GM12878 (cell line): ENCODE measurements at regions not wholly inside any gene's neighbourhood (a gene's known extent, or its start where the extent isn't known, plus 50 kb on each side); places are given as distances from the start of the nearest gene placed in this dataset.

Experiments
- ATAC-seq: fragments of 200-7000 bp; cut with Tn5 transposase; 3 replicates; pipeline ENCODE4 v1.9.1; 2020; ENCODE audit warnings: mild to moderate bottlenecking, moderate library complexity
- BruUV-seq: library from RNA; stranded (reverse); fragments of 400-500 nt; replicated peaks from 2 replicates; lab custom pipeline; 2021; lab: Mats Ljungman, UMichigan
- CTCF ChIA-PET: fragments of 300-600 bp; sonication (Branson Sonifier 250); formaldehyde crosslinking; extraction: SDS; loops from one replicate; lab custom pipeline; 2021; ENCODE audit warnings: inconsistent platforms; lab: Yijun Ruan, JAX
- POLR2A ChIA-PET: fragments of 350-600 bp; formaldehyde crosslinking; extraction: SDS; loops from one replicate; lab custom pipeline; 2021; ENCODE audit warnings: inconsistent platforms; lab: Charles Lee
- RAD21 ChIA-PET: fragments of 300-600 bp; sonication (Branson Sonifier 250); formaldehyde crosslinking; loops from one replicate; lab custom pipeline; 2023; ENCODE audit warnings: antibody characterized with exemption; ENCODE audit not compliant: unreplicated experiment; lab: Charles Lee
- SMC1A ChIA-PET: fragments of 300-600 bp; sonication (Branson Sonifier 250); formaldehyde crosslinking; loops from one replicate; lab custom pipeline; 2023; ENCODE audit not compliant: unreplicated experiment, uncharacterized antibody; lab: Charles Lee
- DNase-seq: peaks from one replicate; pipeline ENCODE4 v3.0.0-alpha.2; 2011; ENCODE audit warnings: low read depth, low spot score
- FAIRE-seq: peaks from 3 replicates; lab custom pipeline; 2011; peaks lifted over from hg19 to GRCh38; lab: Jason Lieb, UNC
- H2AFZ ChIP-seq: 2 replicates; pipeline ENCODE4 v1.6.0; 2011; ENCODE audit warnings: low read depth, low read length, control low read depth; ENCODE audit not compliant: control insufficient read depth
- H3K27ac ChIP-seq: 2 replicates; pipeline ENCODE4 v1.5.1; 2011; ENCODE audit warnings: control low read depth; ENCODE audit not compliant: control insufficient read depth, insufficient read depth
- H3K27me3 ChIP-seq, 2 experiments: replicated peaks in 1 of 2; 2 replicates each; pipeline versions ENCODE4 v1.6.0 to v1.6.1; 2011; ENCODE audit warnings: low read length in 1 of 2; ENCODE audit not compliant: control insufficient read depth in 2 of 2, insufficient read depth in 2 of 2
- H3K36me3 ChIP-seq, 2 experiments: 2 replicates each; pipeline ENCODE4 v1.5.1; 2011; ENCODE audit warnings: low read length in 1 of 2; ENCODE audit not compliant: control insufficient read depth in 2 of 2, insufficient read depth in 2 of 2
- H3K4me1 ChIP-seq: 2 replicates; pipeline ENCODE4 v1.6.1; 2011; ENCODE audit warnings: mild to moderate bottlenecking, low read length, moderate library complexity, mixed read lengths; ENCODE audit not compliant: control insufficient read depth, insufficient read depth
- H3K4me2 ChIP-seq: 2 replicates; pipeline ENCODE4 v1.6.0; 2011; ENCODE audit warnings: control low read depth; ENCODE audit not compliant: control insufficient read depth, insufficient read depth
- H3K4me3 ChIP-seq: fragments of 200-600 bp; sonication (generic); 2 replicates; pipeline ENCODE4 v1.5.1; 2016
- H3K79me2 ChIP-seq: 2 replicates; pipeline ENCODE4 v1.6.0; 2011; ENCODE audit warnings: low read length; ENCODE audit not compliant: control insufficient read depth, insufficient read depth
- H3K9ac ChIP-seq: 2 replicates; pipeline ENCODE4 v1.8.0; 2011; ENCODE audit warnings: low read length, control low read depth, mixed read lengths; ENCODE audit not compliant: control insufficient read depth, insufficient read depth
- H3K9me3 ChIP-seq: replicated peaks from 3 replicates; pipeline ENCODE4 v1.5.1; 2011; ENCODE audit warnings: mild to moderate bottlenecking, low read length; ENCODE audit not compliant: control insufficient read depth, insufficient read depth
- H4K20me1 ChIP-seq: 2 replicates; pipeline ENCODE4 v1.6.0; 2011; ENCODE audit not compliant: control insufficient read depth, insufficient read depth
- BHLHE40 ChIP-seq, 2 experiments: fragments of 450-650 bp in 1 of 2; IDR thresholded peaks; 2 replicates each; pipeline ENCODE4 v1.6.1; 2011 to 2017; ENCODE audit warnings: low read depth in 2 of 2, borderline replicate concordance in 1 of 2, improper control_type of control experiment in 1 of 2, low read length in 1 of 2, mild to moderate bottlenecking in 1 of 2
- CHD2 ChIP-seq: IDR thresholded peaks from 2 replicates; pipeline ENCODE4 v1.6.1; 2011; ENCODE audit warnings: low read depth, low read length, improper control_type of control experiment, borderline replicate concordance
- EGR1 ChIP-seq, 2 experiments: IDR thresholded peaks; 1 replicate in 1 of 2; 2 replicates in 1 of 2; pipeline ENCODE4 v1.6.1; 2011 to 2012; ENCODE audit warnings: low read depth in 2 of 2, low read length in 2 of 2, borderline replicate concordance in 1 of 2, mild to moderate bottlenecking in 1 of 2, moderate library complexity in 1 of 2
- FOS ChIP-seq: IDR thresholded peaks from 3 replicates; pipeline ENCODE4 v1.6.1; 2011; ENCODE audit warnings: borderline replicate concordance; ENCODE audit not compliant: insufficient read length; ENCODE audit errors: extremely low read depth
- POLR2A ChIP-seq: IDR thresholded peaks from 2 replicates; pipeline ENCODE4 v1.6.1; 2011; ENCODE audit warnings: low read depth, mild to moderate bottlenecking, low read length
- RFX5 ChIP-seq: IDR thresholded peaks from 2 replicates; pipeline ENCODE4 v1.6.1; 2011; ENCODE audit warnings: low read depth, low read length, improper control_type of control experiment
- SUZ12 ChIP-seq: fragments of 200-600 bp; sonication (generic); IDR thresholded peaks from one replicate; pipeline ENCODE4 v1.6.1; 2018; ENCODE audit warnings: antibody characterized with exemption, mild to moderate bottlenecking; ENCODE audit not compliant: unreplicated experiment
- YBX1 ChIP-seq: fragments of 450-650 bp; IDR thresholded peaks from 2 replicates; pipeline ENCODE4 v1.6.1; 2016; ENCODE audit warnings: antibody characterized with exemption
- ZNF384 ChIP-seq: IDR thresholded peaks from 2 replicates; pipeline ENCODE4 v1.6.1; 2012; ENCODE audit warnings: low read depth, mild to moderate bottlenecking, low read length, improper control_type of control experiment, borderline replicate concordance
- WGBS: methylation state at CpG from one replicate; pipeline ENCODE4 v1.1.6; 2016; ENCODE audit warnings: low lambda C conversion rate; ENCODE audit not compliant: insufficient replicate concordance, insufficient coverage; ENCODE audit errors: missing lambda C conversion rate; 5-methylcytosine and 5-hydroxymethylcytosine counted together
- in situ Hi-C: fragments of 300-500 bp; cut with MboI; formaldehyde crosslinking; loops from 9 replicates; pipeline ENCODE4 v1.14.3; 2018; ENCODE audit warnings: mixed read lengths
- intact Hi-C: fragments of 100-400 bp; cut with micrococcal nuclease; formaldehyde crosslinking; loops from one replicate; pipeline ENCODE4 v1.14.2; 2022; ENCODE audit not compliant: unreplicated experiment
- TF ChIP-seq, protein P1 (sequence below): IDR thresholded peaks from 2 replicates; pipeline ENCODE4 v1.6.1; 2012; ENCODE audit warnings: improper control_type of control experiment, low read depth, low read length; ENCODE audit not compliant: insufficient replicate concordance
- TF ChIP-seq, protein P2 (sequence below): fragments of 450-650 bp; IDR thresholded peaks from 2 replicates; pipeline ENCODE4 v1.6.1; 2018; ENCODE audit warnings: borderline replicate concordance, mild to moderate bottlenecking; ENCODE audit not compliant: partially characterized antibody
- TF ChIP-seq, protein P3 (sequence below): fragments of 450-650 bp; formaldehyde crosslinking; IDR thresholded peaks from 2 replicates; pipeline ENCODE4 v1.5.0; 2022; ENCODE audit warnings: mild to moderate bottlenecking, missing genetic modification characterization

DNA sequence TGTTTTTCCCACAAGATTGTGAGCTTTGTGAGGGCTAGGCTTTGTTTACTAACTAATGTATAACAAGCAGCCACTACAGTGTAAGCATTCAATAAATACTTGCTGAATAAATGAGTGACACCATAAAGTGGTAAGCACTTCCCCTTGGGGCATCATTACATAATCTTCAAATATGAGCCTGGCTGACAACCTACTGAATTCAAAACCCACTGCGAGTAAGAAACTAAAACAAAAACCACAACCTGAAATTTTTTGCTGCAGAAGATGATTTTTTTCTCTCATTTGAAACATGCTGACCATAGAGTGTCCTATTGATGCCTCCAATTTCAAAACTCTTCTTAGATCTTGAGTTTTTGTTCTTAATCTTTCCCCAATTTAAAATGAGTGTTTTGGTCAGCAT, 331.3 kb upstream of the CCNG1 start:
- 0% methylated on average over 1 of the region's 1 CpG for WGBS
- SMC1A ChIA-PET: interaction anchor here (1.0 to 2.6 kb wide), 8 partner anchors 9 to 206 kb away, joined by 3 to 11 read pairs (median 5); no protein-coding TSS in a partner anchor
- no peak for TF ChIP-seq CHD2
- TF ChIP-seq, protein P1, sequence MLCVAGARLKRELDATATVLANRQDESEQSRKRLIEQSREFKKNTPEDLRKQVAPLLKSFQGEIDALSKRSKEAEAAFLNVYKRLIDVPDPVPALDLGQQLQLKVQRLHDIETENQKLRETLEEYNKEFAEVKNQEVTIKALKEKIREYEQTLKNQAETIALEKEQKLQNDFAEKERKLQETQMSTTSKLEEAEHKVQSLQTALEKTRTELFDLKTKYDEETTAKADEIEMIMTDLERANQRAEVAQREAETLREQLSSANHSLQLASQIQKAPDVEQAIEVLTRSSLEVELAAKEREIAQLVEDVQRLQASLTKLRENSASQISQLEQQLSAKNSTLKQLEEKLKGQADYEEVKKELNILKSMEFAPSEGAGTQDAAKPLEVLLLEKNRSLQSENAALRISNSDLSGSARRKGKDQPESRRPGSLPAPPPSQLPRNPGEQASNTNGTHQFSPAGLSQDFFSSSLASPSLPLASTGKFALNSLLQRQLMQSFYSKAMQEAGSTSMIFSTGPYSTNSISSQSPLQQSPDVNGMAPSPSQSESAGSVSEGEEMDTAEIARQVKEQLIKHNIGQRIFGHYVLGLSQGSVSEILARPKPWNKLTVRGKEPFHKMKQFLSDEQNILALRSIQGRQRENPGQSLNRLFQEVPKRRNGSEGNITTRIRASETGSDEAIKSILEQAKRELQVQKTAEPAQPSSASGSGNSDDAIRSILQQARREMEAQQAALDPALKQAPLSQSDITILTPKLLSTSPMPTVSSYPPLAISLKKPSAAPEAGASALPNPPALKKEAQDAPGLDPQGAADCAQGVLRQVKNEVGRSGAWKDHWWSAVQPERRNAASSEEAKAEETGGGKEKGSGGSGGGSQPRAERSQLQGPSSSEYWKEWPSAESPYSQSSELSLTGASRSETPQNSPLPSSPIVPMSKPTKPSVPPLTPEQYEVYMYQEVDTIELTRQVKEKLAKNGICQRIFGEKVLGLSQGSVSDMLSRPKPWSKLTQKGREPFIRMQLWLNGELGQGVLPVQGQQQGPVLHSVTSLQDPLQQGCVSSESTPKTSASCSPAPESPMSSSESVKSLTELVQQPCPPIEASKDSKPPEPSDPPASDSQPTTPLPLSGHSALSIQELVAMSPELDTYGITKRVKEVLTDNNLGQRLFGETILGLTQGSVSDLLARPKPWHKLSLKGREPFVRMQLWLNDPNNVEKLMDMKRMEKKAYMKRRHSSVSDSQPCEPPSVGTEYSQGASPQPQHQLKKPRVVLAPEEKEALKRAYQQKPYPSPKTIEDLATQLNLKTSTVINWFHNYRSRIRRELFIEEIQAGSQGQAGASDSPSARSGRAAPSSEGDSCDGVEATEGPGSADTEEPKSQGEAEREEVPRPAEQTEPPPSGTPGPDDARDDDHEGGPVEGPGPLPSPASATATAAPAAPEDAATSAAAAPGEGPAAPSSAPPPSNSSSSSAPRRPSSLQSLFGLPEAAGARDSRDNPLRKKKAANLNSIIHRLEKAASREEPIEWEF: no peak
- TF ChIP-seq, protein P2, sequence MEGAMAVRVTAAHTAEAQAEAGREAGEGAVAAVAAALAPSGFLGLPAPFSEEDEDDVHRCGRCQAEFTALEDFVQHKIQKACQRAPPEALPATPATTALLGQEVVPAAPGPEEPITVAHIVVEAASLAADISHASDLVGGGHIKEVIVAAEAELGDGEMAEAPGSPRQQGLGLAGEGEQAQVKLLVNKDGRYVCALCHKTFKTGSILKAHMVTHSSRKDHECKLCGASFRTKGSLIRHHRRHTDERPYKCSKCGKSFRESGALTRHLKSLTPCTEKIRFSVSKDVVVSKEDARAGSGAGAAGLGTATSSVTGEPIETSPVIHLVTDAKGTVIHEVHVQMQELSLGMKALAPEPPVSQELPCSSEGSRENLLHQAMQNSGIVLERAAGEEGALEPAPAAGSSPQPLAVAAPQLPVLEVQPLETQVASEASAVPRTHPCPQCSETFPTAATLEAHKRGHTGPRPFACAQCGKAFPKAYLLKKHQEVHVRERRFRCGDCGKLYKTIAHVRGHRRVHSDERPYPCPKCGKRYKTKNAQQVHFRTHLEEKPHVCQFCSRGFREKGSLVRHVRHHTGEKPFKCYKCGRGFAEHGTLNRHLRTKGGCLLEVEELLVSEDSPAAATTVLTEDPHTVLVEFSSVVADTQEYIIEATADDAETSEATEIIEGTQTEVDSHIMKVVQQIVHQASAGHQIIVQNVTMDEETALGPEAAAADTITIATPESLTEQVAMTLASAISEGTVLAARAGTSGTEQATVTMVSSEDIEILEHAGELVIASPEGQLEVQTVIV: no peak
- TF ChIP-seq, protein P3, sequence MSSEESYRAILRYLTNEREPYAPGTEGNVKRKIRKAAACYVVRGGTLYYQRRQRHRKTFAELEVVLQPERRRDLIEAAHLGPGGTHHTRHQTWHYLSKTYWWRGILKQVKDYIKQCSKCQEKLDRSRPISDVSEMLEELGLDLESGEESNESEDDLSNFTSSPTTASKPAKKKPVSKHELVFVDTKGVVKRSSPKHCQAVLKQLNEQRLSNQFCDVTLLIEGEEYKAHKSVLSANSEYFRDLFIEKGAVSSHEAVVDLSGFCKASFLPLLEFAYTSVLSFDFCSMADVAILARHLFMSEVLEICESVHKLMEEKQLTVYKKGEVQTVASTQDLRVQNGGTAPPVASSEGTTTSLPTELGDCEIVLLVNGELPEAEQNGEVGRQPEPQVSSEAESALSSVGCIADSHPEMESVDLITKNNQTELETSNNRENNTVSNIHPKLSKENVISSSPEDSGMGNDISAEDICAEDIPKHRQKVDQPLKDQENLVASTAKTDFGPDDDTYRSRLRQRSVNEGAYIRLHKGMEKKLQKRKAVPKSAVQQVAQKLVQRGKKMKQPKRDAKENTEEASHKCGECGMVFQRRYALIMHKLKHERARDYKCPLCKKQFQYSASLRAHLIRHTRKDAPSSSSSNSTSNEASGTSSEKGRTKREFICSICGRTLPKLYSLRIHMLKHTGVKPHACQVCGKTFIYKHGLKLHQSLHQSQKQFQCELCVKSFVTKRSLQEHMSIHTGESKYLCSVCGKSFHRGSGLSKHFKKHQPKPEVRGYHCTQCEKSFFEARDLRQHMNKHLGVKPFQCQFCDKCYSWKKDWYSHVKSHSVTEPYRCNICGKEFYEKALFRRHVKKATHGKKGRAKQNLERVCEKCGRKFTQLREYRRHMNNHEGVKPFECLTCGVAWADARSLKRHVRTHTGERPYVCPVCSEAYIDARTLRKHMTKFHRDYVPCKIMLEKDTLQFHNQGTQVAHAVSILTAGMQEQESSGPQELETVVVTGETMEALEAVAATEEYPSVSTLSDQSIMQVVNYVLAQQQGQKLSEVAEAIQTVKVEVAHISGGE (CRISPR knock-in tag): no peak
- TF ChIP-seq RFX5: no peak
- no peak for TF ChIP-seq FOS
- TF ChIP-seq BHLHE40 (IDR thresholded peaks at IDR 0.05; ENCODE audit: borderline replicate concordance in 1 of 2, low read depth in 2 of 2, low read length in 1 of 2): no peak
- no peak for TF ChIP-seq SUZ12
- no peak for TF ChIP-seq EGR1 (IDR thresholded peaks at IDR 0.05; ENCODE audit: borderline replicate concordance in 1 of 2, low read depth in 2 of 2, low read length in 2 of 2)
- TF ChIP-seq ZNF384: peak; percentile 71; the same call in 1 of the 2 replicates
- TF ChIP-seq POLR2A: no peak
- TF ChIP-seq YBX1: no peak

More for the DNA sequence above, 331.3 kb upstream of the CCNG1 start:
- intact Hi-C loops: no loop called here
- Histone ChIP-seq H3K27me3 (no peaks in the 10 kb centered on the region), H4K20me1 (no peaks in the 10 kb centered on the region), H3K9me3 (no peaks in the 10 kb centered on the region; the same call in 2 of the 3 replicates), H3K9ac (no peak overlapping the region), H2AFZ (peak overlapping the region; percentile 39), H3K4me1 (no peaks in the 10 kb centered on the region; the same call in 1 of the 2 replicates), H3K27ac (no peak overlapping the region), H3K4me3 (no peak overlapping the region), H3K79me2 (no peaks in the 10 kb centered on the region), H3K4me2 (no peak overlapping the region; the same call in 1 of the 2 replicates), H3K36me3 (no peaks in the 10 kb centered on the region)
- no TSS peak for BruUV-seq
- in situ Hi-C loops: no loop called here
- DNase-seq (no peak), ATAC-seq (peak; percentile 99), FAIRE-seq (no peak)
- RAD21 ChIA-PET: interaction anchor here (0.7 to 1.5 kb wide), 2 partner anchors 12 to 17 kb away, joined by 3 to 7 read pairs; no protein-coding TSS in a partner anchor
- POLR2A ChIA-PET: interaction anchor here (1.6 kb wide), 1 partner anchor 12 kb away, joined by 3 read pairs; no protein-coding TSS in a partner anchor
- CTCF ChIA-PET: interaction anchor here (1.5 to 2.8 kb wide), 2 partner anchors 9 to 27 kb away, joined by 3 to 13 read pairs; no protein-coding TSS in a partner anchor
